Right lobe of liver (tissue), 6 donors: ENCODE measurements at regions not wholly inside any gene's neighbourhood (a gene's known extent, or its start where the extent isn't known, plus 50 kb on each side); places are given as distances from the start of the nearest gene placed in this dataset.

ENCODE experiments used
- ATAC-seq, 4 donors: fragments of 200-7000 bp; cut with Tn5 transposase; one replicate each; pipeline ENCODE4 v1.9.1; 2020; ENCODE audit warnings: mild to moderate bottlenecking in 4 of 4, moderate library complexity in 4 of 4
- DNase-seq, 3 donors: peaks; one replicate each; pipeline ENCODE4 v3.0.0-alpha.2; 2020
- H3K27ac ChIP-seq, 3 donors: fragments of 200-600 bp; one replicate each; pipeline ENCODE4 v1.8.0; 2022
- H3K27me3 ChIP-seq, 2 donors: fragments of 200-600 bp; one replicate each; pipeline ENCODE4 v1.8.0; 2022
- H3K36me3 ChIP-seq, 4 donors: fragments of 200-600 bp; sonication (generic) in 1 of 4; one replicate each; pipeline versions ENCODE4 v1.5.1 to v1.8.0; 2017 to 2022; ENCODE audit warnings: control low read depth in 1 of 4
- H3K4me1 ChIP-seq, 4 donors: fragments of 200-600 bp; sonication (generic) in 1 of 4; one replicate each; pipeline versions ENCODE4 v1.5.1 to v1.8.0; 2017 to 2022; ENCODE audit warnings: control low read depth in 1 of 4
- H3K4me3 ChIP-seq, 3 donors: fragments of 200-600 bp; one replicate each; pipeline ENCODE4 v1.8.0; 2022
- H3K9me3 ChIP-seq, 4 donors: fragments of 200-600 bp; sonication (generic) in 1 of 4; one replicate each; pipeline versions ENCODE4 v1.5.1 to v1.8.0; 2017 to 2022; ENCODE audit warnings: control low read depth in 1 of 4
- CTCF ChIP-seq, 4 donors: fragments of 200-600 bp in 3 of 4; fragments of 450-650 bp in 1 of 4; IDR thresholded peaks; one replicate each; pipeline versions ENCODE4 v1.5.1 to v1.8.0; 2016 to 2022; ENCODE audit warnings: antibody characterized with exemption in 4 of 4, mild to moderate bottlenecking in 2 of 4
- POLR2A ChIP-seq: fragments of 450-650 bp; IDR thresholded peaks from one replicate; pipeline ENCODE4 v1.6.1; 2017; ENCODE audit warnings: antibody characterized with exemption, mild to moderate bottlenecking
- WGBS: methylation state at CpG from one replicate; pipeline ENCODE4 v1.1.6; 2018; ENCODE audit warnings: low coverage, low lambda C conversion rate; ENCODE audit not compliant: insufficient coverage; ENCODE audit errors: missing lambda C conversion rate; 5-methylcytosine and 5-hydroxymethylcytosine counted together
- intact Hi-C, 2 donors: fragments of 100-400 bp; cut with DNase I; formaldehyde crosslinking; loops; one replicate each; pipeline versions ENCODE4 v1.11.2 to v1.14.1; 2022
- donor health status: DM: no; HTN: yes; CAD: no.
- donor health status: DM: no; HTN: no; CAD: no.
- donor health status: DM: no; HTN: no; CAD: no.
- donor health status: DM: no; HTN: yes; CAD: no.
- donor health status: DM: no; HTN: yes; CAD: no.

DNA sequence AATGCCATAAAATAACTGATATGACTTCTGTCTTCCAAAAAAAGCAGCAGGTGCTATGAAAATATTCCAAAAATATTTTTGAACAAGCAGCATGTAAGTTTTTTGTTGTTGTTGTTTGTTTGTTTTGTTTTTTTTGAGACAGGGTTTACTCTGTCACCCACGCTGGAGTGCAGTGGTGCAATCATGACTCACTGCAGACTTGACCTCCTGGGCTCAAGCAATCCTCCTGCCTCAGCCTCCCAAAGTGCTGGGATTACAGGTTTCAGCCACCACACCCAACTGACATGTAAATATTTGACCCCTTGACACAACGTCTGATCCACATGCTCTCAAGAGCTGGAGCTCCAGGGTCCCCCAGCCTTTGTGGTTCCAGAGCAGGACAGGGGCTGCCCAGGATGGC is 98.4 kb downstream of the LITAF start:
- Histone ChIP-seq H3K9me3 (no peaks in the 10 kb centered on the region), H3K4me1 (no peaks in the 10 kb centered on the region), H3K27ac (no peak overlapping the region), H3K27me3 (no peaks in the 10 kb centered on the region), H3K36me3 (no peaks in the 10 kb centered on the region), H3K4me3 (no peak overlapping the region)
- DNase-seq (peak in 1 of 3 donors; percentile 22), ATAC-seq (no peak)
- intact Hi-C loops: no loop called here
- TF ChIP-seq CTCF (IDR thresholded peaks at IDR 0.05): no peak
- no peak for TF ChIP-seq POLR2A
- 48% methylated on average over 2 of the region's 2 CpGs for WGBS

DNA sequence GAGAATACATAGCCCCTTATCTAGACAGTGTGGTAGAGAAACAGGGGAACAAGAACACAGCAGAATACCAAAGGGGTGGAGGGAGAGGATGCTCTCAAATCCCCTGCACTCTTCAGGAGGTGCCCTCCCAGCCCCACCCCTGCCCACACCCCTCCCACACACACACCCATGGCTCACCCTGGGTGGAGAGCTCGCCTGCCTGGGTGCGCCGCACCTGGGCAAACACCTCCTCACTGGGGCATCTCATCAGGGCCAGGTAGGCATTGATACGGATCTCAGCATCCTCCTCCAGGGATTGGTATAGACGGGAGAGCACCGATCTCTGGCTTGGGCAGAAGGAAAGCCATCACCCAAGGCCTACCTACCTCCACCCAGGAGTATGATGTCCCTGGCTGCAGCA is 95.2 kb downstream of the LITAF start:
- intact Hi-C loops: no loop called here
- Histone ChIP-seq H3K27ac (no peak overlapping the region), H3K27me3 (no peaks in the 10 kb centered on the region), H3K4me1 (peaks cover 0 to 16% (median 7%) of the 10 kb centered on the region in 4 donors), H3K4me3 (no peak overlapping the region), H3K9me3 (no peaks in the 10 kb centered on the region), H3K36me3 (no peaks in the 10 kb centered on the region)
- no CpG with 5 or more reads among the region's 6 CpGs for WGBS
- TF ChIP-seq CTCF (IDR thresholded peaks at IDR 0.05) (no peak), POLR2A (no peak)
- DNase-seq (no peak), ATAC-seq (no peak)

GRCh38 chr16:11492808-11493530 is 93.8 kb downstream of the LITAF start:
- no peaks in the 10 kb centered on the region for H3K36me3 ChIP-seq
- WGBS: 100% methylated on average over 1 of the region's 4 CpGs
- DNase-seq: no peak
- intact Hi-C loops: no loop called here
- H3K27me3 ChIP-seq: no peaks in the 10 kb centered on the region
- H3K9me3 ChIP-seq: no peaks in the 10 kb centered on the region
- no peak for ATAC-seq
- no peak overlapping the region for H3K4me3 ChIP-seq
- TF ChIP-seq CTCF (IDR thresholded peaks at IDR 0.05) (no peak), POLR2A (no peak)
- H3K4me1 ChIP-seq: peaks cover 0 to 23% (median 13%) of the 10 kb centered on the region in 4 donors
- no peak overlapping the region for H3K27ac ChIP-seq

DNA sequence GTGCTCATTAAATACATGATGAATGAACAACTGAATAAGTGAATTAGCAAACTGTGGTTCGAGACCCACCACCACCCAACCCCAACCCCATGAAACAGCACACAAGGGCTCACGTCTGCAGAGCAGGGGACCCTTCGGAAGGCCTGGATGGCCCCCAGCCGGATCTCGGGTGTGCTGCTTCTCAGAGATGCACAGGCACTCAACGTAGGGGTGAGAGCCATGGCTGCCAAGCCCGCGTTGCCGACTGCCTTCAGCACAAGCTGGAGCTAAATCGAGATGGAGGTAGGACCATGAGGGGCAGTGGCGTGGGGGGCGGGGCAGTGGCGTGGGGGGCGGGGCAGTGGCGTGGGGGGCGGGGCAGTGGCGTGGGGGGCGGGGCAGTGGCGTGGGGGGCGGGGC is 93.2 kb downstream of the LITAF start:
- intact Hi-C loops: no loop called here

More for the DNA sequence above, 93.2 kb downstream of the LITAF start:
- Histone ChIP-seq H3K36me3 (no peaks in the 10 kb centered on the region), H3K27me3 (no peaks in the 10 kb centered on the region), H3K27ac (no peak overlapping the region), H3K9me3 (no peaks in the 10 kb centered on the region), H3K4me1 (peaks cover 0 to 24% (median 13%) of the 10 kb centered on the region in 4 donors), H3K4me3 (no peak overlapping the region)
- ATAC-seq: no peak
- 88% methylated on average over 9 of the region's 20 CpGs for WGBS
- TF ChIP-seq CTCF (IDR thresholded peaks at IDR 0.05) (no peak), POLR2A (no peak)
- no peak for DNase-seq
